Mesendoderm (in vitro differentiated cells): ENCODE measurements at regions not wholly inside any gene's neighbourhood (a gene's known extent, or its start where the extent isn't known, plus 50 kb on each side); places are given as distances from the start of the nearest gene placed in this dataset.

Experiments
- DNase-seq: peaks from one replicate; pipeline ENCODE4 v3.0.0; 2013
- H2AK5ac ChIP-seq: 2 replicates; pipeline ENCODE4 v1.6.1; 2013; ENCODE audit warnings: low read length, inconsistent platforms
- H2BK120ac ChIP-seq: 2 replicates; pipeline ENCODE4 v1.6.1; 2013; ENCODE audit warnings: low read depth, mild to moderate bottlenecking, low read length, moderate library complexity, mixed read lengths
- H2BK15ac ChIP-seq: replicated peaks from 2 replicates; pipeline ENCODE4 v1.6.1; 2013; ENCODE audit warnings: low read depth, mild to moderate bottlenecking, moderate library complexity
- H2BK5ac ChIP-seq: 2 replicates; pipeline ENCODE4 v1.6.1; 2013; ENCODE audit warnings: low read length, inconsistent platforms
- H3K18ac ChIP-seq: 2 replicates; pipeline ENCODE4 v1.6.1; 2013; ENCODE audit warnings: mild to moderate bottlenecking, low read length, mixed read lengths
- H3K23ac ChIP-seq: one replicate; pipeline ENCODE4 v1.6.1; 2013; ENCODE audit warnings: low read length
- H3K27ac ChIP-seq: 2 replicates; pipeline ENCODE4 v1.5.1; 2013; ENCODE audit warnings: low read depth, mild to moderate bottlenecking, inconsistent platforms, low read length, moderate library complexity
- H3K27me3 ChIP-seq: 2 replicates; pipeline ENCODE4 v1.6.1; 2013; ENCODE audit warnings: low read length, control low read depth, mild to moderate bottlenecking, inconsistent platforms; ENCODE audit not compliant: insufficient read depth, poor library complexity
- H3K36me3 ChIP-seq: 2 replicates; pipeline ENCODE4 v1.6.1; 2013; ENCODE audit warnings: low read length, inconsistent platforms; ENCODE audit not compliant: control insufficient read depth, insufficient read depth
- H3K4ac ChIP-seq: one replicate; pipeline ENCODE4 v1.6.1; 2013; ENCODE audit warnings: low read depth, mild to moderate bottlenecking, low read length, moderate library complexity
- H3K4me1 ChIP-seq: 2 replicates; pipeline ENCODE4 v1.6.1; 2013; ENCODE audit warnings: low read depth, low read length, inconsistent platforms; ENCODE audit not compliant: control insufficient read depth
- H3K4me2 ChIP-seq: 2 replicates; pipeline ENCODE4 v1.6.1; 2013; ENCODE audit warnings: low read length
- H3K4me3 ChIP-seq: 2 replicates; pipeline ENCODE4 v1.5.1; 2013; ENCODE audit warnings: mild to moderate bottlenecking, low read length
- H3K56ac ChIP-seq: one replicate; pipeline ENCODE4 v1.6.1; 2013; ENCODE audit warnings: low read length
- H3K79me1 ChIP-seq: 2 replicates; pipeline ENCODE4 v1.6.1; 2013; ENCODE audit warnings: low read length, inconsistent platforms
- H3K79me2 ChIP-seq: 2 replicates; pipeline ENCODE4 v1.6.1; 2013; ENCODE audit warnings: mild to moderate bottlenecking, low read length; ENCODE audit not compliant: control insufficient read depth, insufficient read depth
- H3K9ac ChIP-seq: 2 replicates; pipeline ENCODE4 v1.6.1; 2013; ENCODE audit warnings: low read length, inconsistent platforms
- H4K5ac ChIP-seq: one replicate; pipeline ENCODE4 v1.6.1; 2013; ENCODE audit warnings: low read length
- H4K8ac ChIP-seq: one replicate; pipeline ENCODE4 v1.6.1; 2013; ENCODE audit warnings: low read depth, mild to moderate bottlenecking, control low read depth, low read length, moderate library complexity
- WGBS: extraction: QIAGEN DNeasy Blood & Tissue Kit; methylation state at CpG from one replicate; pipeline ENCODE4 v1.1.7; 2013; ENCODE audit warnings: low lambda C conversion rate, missing lambda C conversion rate; ENCODE audit not compliant: insufficient coverage; ENCODE audit errors: extremely low coverage; 5-methylcytosine and 5-hydroxymethylcytosine counted together

DNA sequence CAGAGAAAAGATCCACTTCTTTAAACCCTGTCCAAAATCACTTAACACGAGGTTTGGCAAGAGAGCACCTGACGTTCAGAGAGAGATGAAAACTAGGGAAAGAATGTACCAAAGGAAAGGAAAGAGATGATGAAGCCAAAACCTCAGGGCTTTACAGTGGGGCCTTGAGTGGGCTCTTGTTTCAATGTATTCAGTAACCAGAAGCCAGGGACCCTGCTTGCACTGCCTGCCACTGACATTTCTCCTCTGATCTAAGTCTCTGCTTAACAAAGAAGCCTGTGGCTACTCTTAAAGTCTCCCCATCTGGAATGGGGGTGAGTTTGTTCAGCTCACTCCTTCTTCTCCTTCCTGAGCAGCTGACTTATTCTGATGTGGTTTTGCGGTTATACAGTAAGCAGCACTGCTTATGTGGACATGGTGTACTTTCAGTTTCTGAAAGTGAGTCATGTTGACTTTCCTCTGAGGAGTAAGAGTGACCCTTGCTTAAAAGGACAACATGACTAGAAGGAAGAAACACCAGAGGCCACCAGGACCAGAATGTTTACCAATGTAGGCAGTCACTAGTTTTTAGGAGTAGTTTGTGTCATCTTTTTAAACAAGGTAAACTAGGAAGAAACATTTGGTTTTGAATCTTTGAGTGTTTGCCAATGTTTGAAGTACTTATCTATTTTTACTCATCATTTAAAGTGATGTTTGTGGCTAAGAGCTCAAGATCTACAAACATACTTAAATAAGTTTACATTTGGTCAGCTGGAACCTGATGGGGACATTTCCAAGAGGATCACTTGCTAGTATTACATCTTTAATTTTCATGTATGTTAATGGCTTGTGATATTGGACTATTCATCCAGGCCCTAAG is 87.4 kb downstream of the FASLG start:
- Histone ChIP-seq H2BK120ac (no peak overlapping the region), H3K9ac (no peak overlapping the region), H2BK5ac (no peak overlapping the region), H3K36me3 (no peaks in the 10 kb centered on the region), H3K4me1 (no peaks in the 10 kb centered on the region), H4K8ac (no peak overlapping the region), H2AK5ac (no peak overlapping the region), H3K79me2 (no peaks in the 10 kb centered on the region), H3K27ac (no peak overlapping the region), H3K4ac (no peak overlapping the region), H3K56ac (no peak overlapping the region), H3K23ac (no peak overlapping the region), H3K4me3 (no peak overlapping the region), H3K18ac (no peak overlapping the region), H3K79me1 (no peaks in the 10 kb centered on the region), H3K27me3 (no peaks in the 10 kb centered on the region), H2BK15ac (no peak overlapping the region), H4K5ac (no peak overlapping the region), H3K4me2 (no peak overlapping the region)
- no CpG with 5 or more reads among the region's 3 CpGs for WGBS
- no peak for DNase-seq

DNA sequence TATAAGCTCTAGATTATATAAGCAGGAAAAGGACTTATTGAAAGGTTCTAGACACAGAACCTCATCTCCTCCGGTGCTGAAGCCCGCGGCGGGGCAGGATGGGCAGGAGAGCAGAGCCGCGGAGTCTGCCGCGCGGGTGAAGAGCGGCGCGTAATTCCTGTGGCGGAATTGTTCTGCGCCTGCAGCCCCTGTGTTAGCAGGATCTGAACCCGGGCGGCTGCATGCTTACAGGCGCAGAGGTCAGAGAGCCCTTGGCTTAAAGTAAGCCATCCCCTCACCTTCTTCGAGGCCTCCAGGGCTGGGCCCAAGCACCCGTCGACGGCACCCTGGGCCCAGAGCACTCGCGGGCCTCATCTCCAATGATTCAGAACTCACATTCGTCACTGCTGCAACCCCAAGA is 89.3 kb downstream of the FASLG start:
- H2BK15ac ChIP-seq, result no peak overlapping the region
- H3K4me1 ChIP-seq, result no peaks in the 10 kb centered on the region
- no peaks in the 10 kb centered on the region for H3K79me2 ChIP-seq
- H3K9ac ChIP-seq, result no peak overlapping the region
- no peak overlapping the region for H3K18ac ChIP-seq
- H3K27me3 ChIP-seq, result no peaks in the 10 kb centered on the region
- no peak overlapping the region for H3K27ac ChIP-seq
- H2BK5ac ChIP-seq, result no peak overlapping the region
- H3K4ac ChIP-seq, result no peak overlapping the region
- H3K36me3 ChIP-seq, result no peaks in the 10 kb centered on the region
- no peak overlapping the region for H3K56ac ChIP-seq
- no peak overlapping the region for H3K23ac ChIP-seq
- H3K79me1 ChIP-seq, result no peaks in the 10 kb centered on the region
- no peak overlapping the region for H3K4me2 ChIP-seq
- no peak overlapping the region for H3K4me3 ChIP-seq
- WGBS, result no CpG with 5 or more reads among the region's 24 CpGs
- no peak overlapping the region for H2AK5ac ChIP-seq
- DNase-seq, result no peak
- H4K8ac ChIP-seq, result no peak overlapping the region
- no peak overlapping the region for H2BK120ac ChIP-seq
- H4K5ac ChIP-seq, result no peak overlapping the region

DNA sequence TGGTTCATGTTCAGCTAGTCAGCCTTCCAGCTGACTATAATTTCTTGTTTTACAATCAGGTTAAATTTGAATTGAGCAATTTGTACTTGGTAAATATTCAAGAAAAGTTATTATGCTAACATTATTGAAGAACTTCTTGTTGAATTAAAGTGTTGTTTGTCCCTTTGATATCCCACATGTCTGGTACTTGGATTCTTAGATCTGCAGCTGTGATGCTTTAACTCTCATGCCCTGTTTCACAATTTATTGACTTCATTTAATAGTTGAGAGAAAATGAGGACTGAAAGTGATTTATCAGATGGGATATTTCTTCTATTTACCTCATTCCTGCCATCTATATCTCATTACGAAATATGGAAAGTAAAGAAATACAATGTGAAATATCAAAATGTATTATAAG is 92.8 kb downstream of the FASLG start:
- no peak overlapping the region for H4K5ac ChIP-seq
- H3K79me1 ChIP-seq, result no peaks in the 10 kb centered on the region
- no peak overlapping the region for H3K4me3 ChIP-seq
- no peaks in the 10 kb centered on the region for H3K4me1 ChIP-seq
- H2BK5ac ChIP-seq, result no peak overlapping the region
- no peak overlapping the region for H2AK5ac ChIP-seq
- H2BK15ac ChIP-seq, result no peak overlapping the region
- no peak overlapping the region for H3K27ac ChIP-seq
- H3K4ac ChIP-seq, result no peak overlapping the region
- DNase-seq, result no peak
- H3K9ac ChIP-seq, result no peak overlapping the region
- no peak overlapping the region for H3K23ac ChIP-seq
- no peak overlapping the region for H2BK120ac ChIP-seq
- H3K36me3 ChIP-seq, result no peaks in the 10 kb centered on the region
- no peak overlapping the region for H3K18ac ChIP-seq
- WGBS, result no CpG with 5 or more reads among the region's 1 CpG
- no peak overlapping the region for H3K4me2 ChIP-seq
- H3K79me2 ChIP-seq, result no peaks in the 10 kb centered on the region
- no peak overlapping the region for H3K56ac ChIP-seq
- H3K27me3 ChIP-seq, result no peaks in the 10 kb centered on the region
- H4K8ac ChIP-seq, result no peak overlapping the region

DNA sequence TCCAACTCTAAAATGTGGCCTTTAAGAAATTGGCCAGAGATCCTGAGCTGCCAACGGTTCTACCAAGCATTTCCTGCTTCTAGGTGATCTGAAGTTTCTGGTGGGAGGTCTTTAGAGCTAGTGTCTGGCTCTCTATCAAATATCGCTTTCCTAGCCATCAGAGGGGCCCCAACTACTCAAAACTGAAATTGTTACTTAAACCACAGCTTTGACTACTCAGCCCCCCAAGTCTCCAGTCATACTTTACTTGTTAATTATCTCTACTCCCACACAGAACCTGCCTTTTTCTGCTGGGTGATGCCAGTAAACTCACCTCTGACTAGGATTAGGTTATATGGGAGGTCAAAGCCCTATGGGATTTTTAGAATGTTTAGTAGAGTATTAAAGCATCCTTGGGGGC is 95.1 kb downstream of the FASLG start:
- no peak overlapping the region for H4K8ac ChIP-seq

DNA sequence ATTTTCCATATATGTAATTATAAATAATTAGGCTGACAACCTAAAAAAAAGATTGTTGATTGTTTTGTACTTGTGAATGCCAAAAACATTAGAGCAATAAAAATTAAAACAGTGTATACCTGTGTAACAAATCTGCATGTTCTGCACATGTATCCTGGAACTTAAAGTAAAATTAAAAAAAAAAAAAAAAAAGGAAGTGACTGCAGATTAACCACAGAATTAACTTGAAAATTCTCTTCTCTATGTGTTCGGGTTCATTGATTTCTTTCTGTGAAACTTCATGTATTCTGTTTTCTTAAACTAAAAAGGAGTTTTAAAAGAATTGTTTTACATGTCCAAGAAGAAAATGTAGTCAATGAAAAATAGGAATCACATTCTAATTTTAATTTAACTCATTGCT is 95.7 kb downstream of the FASLG start:
- H2AK5ac ChIP-seq, result no peak overlapping the region

More for the DNA sequence above, 95.1 kb downstream of the FASLG start:
- Histone ChIP-seq H3K27me3 (no peaks in the 10 kb centered on the region), H3K23ac (no peak overlapping the region), H3K79me2 (no peaks in the 10 kb centered on the region), H3K27ac (no peak overlapping the region), H3K4ac (no peak overlapping the region), H3K4me2 (no peak overlapping the region), H2BK5ac (no peak overlapping the region), H2BK120ac (no peak overlapping the region), H3K18ac (no peak overlapping the region), H4K5ac (no peak overlapping the region), H3K9ac (no peak overlapping the region), H3K4me3 (no peak overlapping the region), H3K79me1 (no peaks in the 10 kb centered on the region), H3K36me3 (no peaks in the 10 kb centered on the region), H3K4me1 (no peaks in the 10 kb centered on the region), H2AK5ac (no peak overlapping the region), H2BK15ac (no peak overlapping the region), H3K56ac (no peak overlapping the region)
- no peak for DNase-seq
- WGBS, result no CpG with 5 or more reads among the region's 2 CpGs

DNA sequence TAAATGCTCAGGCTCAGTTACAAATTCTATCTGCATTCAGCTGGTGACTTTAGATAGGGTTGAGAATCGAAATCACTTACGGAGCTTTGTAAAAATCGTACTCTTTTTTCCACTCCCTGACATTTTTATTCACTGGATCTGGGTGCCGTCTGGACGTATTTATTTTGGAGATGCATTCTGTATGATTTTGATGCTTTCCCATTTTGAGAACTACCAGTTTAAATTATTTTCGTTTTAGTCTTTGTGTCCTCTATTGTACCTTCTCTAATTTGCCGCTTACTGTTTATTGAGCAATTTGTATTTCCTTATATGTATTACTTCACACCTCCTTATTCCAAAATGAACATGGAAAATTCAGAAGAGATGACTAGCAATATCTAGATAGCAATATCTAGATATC is 96.2 kb downstream of the FASLG start:
- Histone ChIP-seq H3K18ac (no peak overlapping the region), H3K4ac (no peak overlapping the region), H3K9ac (no peak overlapping the region), H2BK15ac (no peak overlapping the region), H2BK5ac (no peak overlapping the region), H3K36me3 (no peaks in the 10 kb centered on the region), H3K4me2 (no peak overlapping the region), H3K4me1 (no peaks in the 10 kb centered on the region), H3K27ac (no peak overlapping the region), H3K79me1 (no peaks in the 10 kb centered on the region), H3K23ac (no peak overlapping the region), H2BK120ac (no peak overlapping the region), H3K79me2 (no peaks in the 10 kb centered on the region), H4K8ac (no peak overlapping the region), H3K4me3 (no peak overlapping the region), H4K5ac (no peak overlapping the region), H3K56ac (no peak overlapping the region), H2AK5ac (no peak overlapping the region), H3K27me3 (no peaks in the 10 kb centered on the region)
- WGBS, result no CpG with 5 or more reads among the region's 7 CpGs
- DNase-seq, result no peak

More for the DNA sequence above, 95.7 kb downstream of the FASLG start:
- no peak overlapping the region for H3K18ac ChIP-seq
- H2BK5ac ChIP-seq, result no peak overlapping the region
- no peak overlapping the region for H3K4me3 ChIP-seq
- H3K27me3 ChIP-seq, result no peaks in the 10 kb centered on the region
- no peak overlapping the region for H3K4me2 ChIP-seq
- H4K5ac ChIP-seq, result no peak overlapping the region
- H3K27ac ChIP-seq, result no peak overlapping the region
- no peak overlapping the region for H3K56ac ChIP-seq
- no peak overlapping the region for H3K9ac ChIP-seq
- H2BK120ac ChIP-seq, result no peak overlapping the region
- H3K4ac ChIP-seq, result no peak overlapping the region
- no peaks in the 10 kb centered on the region for H3K36me3 ChIP-seq
- H2BK15ac ChIP-seq, result no peak overlapping the region
- H3K4me1 ChIP-seq, result no peaks in the 10 kb centered on the region
- DNase-seq, result no peak
- H3K79me2 ChIP-seq, result no peaks in the 10 kb centered on the region
- no peaks in the 10 kb centered on the region for H3K79me1 ChIP-seq
- H3K23ac ChIP-seq, result no peak overlapping the region
- H4K8ac ChIP-seq, result no peak overlapping the region
- WGBS, result no CpG with 5 or more reads among the region's 1 CpG
